HG02642 (cell line): ENCODE measurements at regions not wholly inside any gene's neighbourhood (a gene's known extent, or its start where the extent isn't known, plus 50 kb on each side); places are given as distances from the start of the nearest gene placed in this dataset.
A peak's percentile ranks its signal among the peaks of the same experiment; 100 is the strongest.

Experiments used
- ATAC-seq: cut with Tn5 transposase; IDR thresholded peaks from one replicate; pipeline ENCODE4 v1.9.1; 2021; ENCODE audit warnings: mild to moderate bottlenecking; ENCODE audit not compliant: unreplicated experiment, poor library complexity

GRCh38 chr1:209064850-209065706 is 518.4 kb upstream of the CAMK1G start:
- no peak for ATAC-seq

GRCh38 chr1:209072481-209072880 is 511.0 kb upstream of the CAMK1G start:
- ATAC-seq: no peak

- no peak for ATAC-seq
Observed at GRCh38 chr1:209073879-209074278, 509.6 kb upstream of the CAMK1G start.

- no peak for ATAC-seq
Observed at GRCh38 chr1:209074575-209075250, 508.8 kb upstream of the CAMK1G start.

- peak; percentile 67 for ATAC-seq
Observed at GRCh38 chr1:209076688-209077087, 506.8 kb upstream of the CAMK1G start.

- no peak for ATAC-seq
Observed at GRCh38 chr1:209080170-209080781, 503.2 kb upstream of the CAMK1G start.

- ATAC-seq: peak; percentile 91
Observed at GRCh38 chr1:209086486-209087192, 496.9 kb upstream of the CAMK1G start.

- no peak for ATAC-seq
Observed at GRCh38 chr1:209094384-209094783, 489.1 kb upstream of the CAMK1G start.

- peak; percentile 60 for ATAC-seq
Observed at GRCh38 chr1:209095627-209096595, 487.6 kb upstream of the CAMK1G start.

- no peak for ATAC-seq
Observed at GRCh38 chr1:209100460-209100859, 483.1 kb upstream of the CAMK1G start.

- ATAC-seq: no peak
Observed at GRCh38 chr1:209101106-209101505, 482.4 kb upstream of the CAMK1G start.

GRCh38 chr1:209102120-209102519 is 481.4 kb upstream of the CAMK1G start:
- no peak for ATAC-seq

GRCh38 chr1:209102531-209102930 is 481.0 kb upstream of the CAMK1G start:
- ATAC-seq: no peak

GRCh38 chr1:209103092-209103491 is 480.4 kb upstream of the CAMK1G start:
- ATAC-seq: peak; percentile 62

- ATAC-seq: no peak
Observed at GRCh38 chr1:209104646-209105045, 478.9 kb upstream of the CAMK1G start.

GRCh38 chr1:209105701-209106100 is 477.8 kb upstream of the CAMK1G start:
- no peak for ATAC-seq

- no peak for ATAC-seq
Observed at GRCh38 chr1:209106237-209106741, 477.2 kb upstream of the CAMK1G start.

- no peak for ATAC-seq
Observed at GRCh38 chr1:209106861-209107260, 476.7 kb upstream of the CAMK1G start.

GRCh38 chr1:209107535-209107934 is 476.0 kb upstream of the CAMK1G start:
- peak; percentile 59 for ATAC-seq
